Loucy (cell line): ENCODE measurements at regions not wholly inside any gene's neighbourhood (a gene's known extent, or its start where the extent isn't known, plus 50 kb on each side); places are given as distances from the start of the nearest gene placed in this dataset.
"Not testable (repeated sequence)": the region's sequence is repeated elsewhere in the genome, so short reads cannot be mapped to it uniquely, and the experiment has no call there.

Source experiments
- H2AFZ ChIP-seq: fragments of 200-600 bp; sonication (generic); 2 replicates; pipeline ENCODE4 v1.6.0; 2016; ENCODE audit warnings: antibody characterized with exemption, mild to moderate bottlenecking, low read length, moderate library complexity
- H3F3A ChIP-seq: fragments of 200-600 bp; 2 replicates; pipeline ENCODE4 v1.6.0; 2016; ENCODE audit warnings: antibody characterized with exemption, low read depth, mild to moderate bottlenecking
- H3K27me3 ChIP-seq: fragments of 200-600 bp; sonication (generic); 2 replicates; pipeline ENCODE4 v1.6.1; 2014; ENCODE audit warnings: low read length, mild to moderate bottlenecking; ENCODE audit not compliant: insufficient read depth, poor library complexity, severe bottlenecking
- H3K36me3 ChIP-seq: fragments of 200-600 bp; sonication (generic); 2 replicates; pipeline ENCODE4 v1.6.1; 2016; ENCODE audit warnings: low read length; ENCODE audit not compliant: insufficient read depth
- H3K4me1 ChIP-seq: fragments of 200-600 bp; sonication (generic); 2 replicates; pipeline ENCODE4 v1.5.1; 2014; ENCODE audit warnings: low read length, mild to moderate bottlenecking; ENCODE audit not compliant: insufficient read depth, poor library complexity, severe bottlenecking
- H3K4me2 ChIP-seq: fragments of 200-600 bp; sonication (generic); 2 replicates; pipeline ENCODE4 v1.6.0; 2014; ENCODE audit warnings: antibody characterized with exemption, low read length, low read depth, mild to moderate bottlenecking; ENCODE audit not compliant: poor library complexity, severe bottlenecking
- H3K4me3 ChIP-seq: fragments of 200-600 bp; sonication (generic); 2 replicates; pipeline ENCODE4 v1.5.1; 2014; ENCODE audit warnings: low read length, mild to moderate bottlenecking, mixed read lengths; ENCODE audit not compliant: poor library complexity, severe bottlenecking
- H3K79me2 ChIP-seq: fragments of 200-600 bp; sonication (generic); 2 replicates; pipeline ENCODE4 v1.6.1; 2014; ENCODE audit warnings: low read length; ENCODE audit not compliant: insufficient read depth
- H3K9ac ChIP-seq: fragments of 200-600 bp; sonication (generic); 2 replicates; pipeline ENCODE4 v1.6.0; 2014; ENCODE audit warnings: mild to moderate bottlenecking, low read depth, low read length, moderate library complexity; ENCODE audit not compliant: poor library complexity, severe bottlenecking
- H3K9me2 ChIP-seq: fragments of 200-600 bp; sonication (generic); replicated peaks from 2 replicates; pipeline ENCODE4 v1.6.1; 2016; ENCODE audit warnings: low read depth, low read length, mixed read lengths
- H3K9me3 ChIP-seq: fragments of 200-600 bp; sonication (generic); 2 replicates; pipeline ENCODE4 v1.6.1; 2014; ENCODE audit warnings: mild to moderate bottlenecking, antibody characterized with exemption, low read length, low read depth; ENCODE audit not compliant: insufficient read depth
- H4K20me1 ChIP-seq: fragments of 200-600 bp; sonication (generic); 2 replicates; pipeline ENCODE4 v1.6.0; 2014; ENCODE audit warnings: antibody characterized with exemption, low read length, mild to moderate bottlenecking; ENCODE audit not compliant: insufficient read depth, poor library complexity, severe bottlenecking
- EZH2phosphoT487 ChIP-seq: fragments of 200-600 bp; IDR thresholded peaks from 2 replicates; pipeline ENCODE4 v1.6.1; 2018; ENCODE audit warnings: antibody characterized with exemption, mild to moderate bottlenecking, moderate library complexity, borderline replicate concordance
- TF ChIP-seq, protein P1 (sequence below): fragments of 200-600 bp; sonication (generic); conservative IDR thresholded peaks from 2 replicates; pipeline ENCODE4 v1.5.1; 2014; ENCODE audit warnings: mild to moderate bottlenecking, antibody characterized with exemption, low read length

DNA sequence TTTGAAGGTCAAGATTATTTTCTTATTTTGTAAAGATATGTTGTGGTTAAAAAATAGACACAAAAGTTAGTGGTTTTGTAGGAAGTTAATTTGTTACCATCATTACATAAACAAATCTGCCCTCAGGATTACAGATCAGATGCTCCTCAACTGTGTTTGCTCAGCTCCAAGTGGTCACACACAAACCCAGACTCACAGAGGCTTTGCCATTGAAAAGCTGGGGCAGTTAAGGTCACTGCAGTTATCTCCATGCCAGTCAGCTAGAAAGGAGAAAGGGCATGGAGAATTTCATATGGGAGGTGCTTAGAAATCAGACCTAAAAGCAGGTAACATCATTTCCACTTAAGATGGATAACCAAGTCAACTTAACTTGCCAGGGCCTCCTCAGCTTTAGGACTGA lies 825.7 kb upstream of the GBE1 start:
- Histone ChIP-seq H3K36me3 (no peaks in the 10 kb centered on the region), H3K4me1 (peaks cover 1% of the 10 kb centered on the region), H3K9me3 (no peaks in the 10 kb centered on the region), H3K9me2 (no peaks in the 10 kb centered on the region), H3K9ac (no peak overlapping the region), H3K4me2 (no peak overlapping the region), H3K4me3 (no peak overlapping the region), H3F3A (no peaks in the 10 kb centered on the region), H3K79me2 (no peaks in the 10 kb centered on the region), H2AFZ (no peak overlapping the region), H3K27me3 (no peaks in the 10 kb centered on the region), H4K20me1 (no peaks in the 10 kb centered on the region)
- TF ChIP-seq, protein P1, sequence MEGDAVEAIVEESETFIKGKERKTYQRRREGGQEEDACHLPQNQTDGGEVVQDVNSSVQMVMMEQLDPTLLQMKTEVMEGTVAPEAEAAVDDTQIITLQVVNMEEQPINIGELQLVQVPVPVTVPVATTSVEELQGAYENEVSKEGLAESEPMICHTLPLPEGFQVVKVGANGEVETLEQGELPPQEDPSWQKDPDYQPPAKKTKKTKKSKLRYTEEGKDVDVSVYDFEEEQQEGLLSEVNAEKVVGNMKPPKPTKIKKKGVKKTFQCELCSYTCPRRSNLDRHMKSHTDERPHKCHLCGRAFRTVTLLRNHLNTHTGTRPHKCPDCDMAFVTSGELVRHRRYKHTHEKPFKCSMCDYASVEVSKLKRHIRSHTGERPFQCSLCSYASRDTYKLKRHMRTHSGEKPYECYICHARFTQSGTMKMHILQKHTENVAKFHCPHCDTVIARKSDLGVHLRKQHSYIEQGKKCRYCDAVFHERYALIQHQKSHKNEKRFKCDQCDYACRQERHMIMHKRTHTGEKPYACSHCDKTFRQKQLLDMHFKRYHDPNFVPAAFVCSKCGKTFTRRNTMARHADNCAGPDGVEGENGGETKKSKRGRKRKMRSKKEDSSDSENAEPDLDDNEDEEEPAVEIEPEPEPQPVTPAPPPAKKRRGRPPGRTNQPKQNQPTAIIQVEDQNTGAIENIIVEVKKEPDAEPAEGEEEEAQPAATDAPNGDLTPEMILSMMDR, result no peak
- no peak for TF ChIP-seq EZH2phosphoT487

DNA sequence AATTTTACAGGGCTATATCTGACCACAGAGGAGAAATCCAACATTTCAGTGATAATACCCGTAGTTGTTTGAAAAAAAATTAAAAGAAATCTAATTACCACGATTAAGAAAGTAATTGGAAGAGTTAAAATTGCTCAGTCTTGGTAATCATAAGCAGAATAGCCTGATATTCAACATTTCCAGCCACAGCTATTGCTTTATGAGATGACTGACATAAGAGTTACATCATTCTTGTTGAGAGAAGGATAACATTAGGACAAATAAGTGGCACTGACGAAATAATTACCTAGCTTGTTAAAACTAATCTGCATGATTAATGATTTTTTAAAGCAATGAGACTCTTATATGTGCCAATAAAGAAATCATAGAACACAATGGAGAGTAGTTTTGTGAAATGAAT lies 825.0 kb upstream of the GBE1 start:
- H3K4me2 ChIP-seq, result no peak overlapping the region
- no peaks in the 10 kb centered on the region for H3K79me2 ChIP-seq
- H3K9me2 ChIP-seq, result no peaks in the 10 kb centered on the region
- no peaks in the 10 kb centered on the region for H4K20me1 ChIP-seq
- H2AFZ ChIP-seq, result no peak overlapping the region
- no peaks in the 10 kb centered on the region for H3K9me3 ChIP-seq
- no peaks in the 10 kb centered on the region for H3F3A ChIP-seq
- H3K4me3 ChIP-seq, result no peak overlapping the region
- TF ChIP-seq, protein P1, result no peak
- TF ChIP-seq EZH2phosphoT487, result no peak
- no peaks in the 10 kb centered on the region for H3K4me1 ChIP-seq
- no peaks in the 10 kb centered on the region for H3K36me3 ChIP-seq
- no peak overlapping the region for H3K9ac ChIP-seq
- H3K27me3 ChIP-seq, result no peaks in the 10 kb centered on the region

DNA sequence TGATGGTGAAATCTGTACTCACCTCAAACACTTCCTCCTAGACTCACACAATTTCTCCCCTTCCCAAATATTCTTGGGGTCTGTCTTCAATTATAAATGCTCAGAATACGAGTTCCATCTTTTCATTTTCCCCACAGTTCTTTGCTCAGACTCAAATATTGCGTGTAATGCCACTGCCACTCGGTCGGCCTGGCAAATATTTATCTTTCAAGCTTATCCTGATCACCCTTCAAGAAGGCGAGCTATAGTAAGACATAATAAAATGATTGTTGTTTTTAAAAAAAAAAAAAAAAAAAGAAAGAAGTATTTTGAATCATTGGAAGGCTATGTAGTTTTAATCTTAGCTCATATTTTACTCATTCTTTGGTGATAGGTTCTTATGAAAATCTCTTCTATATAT lies 824.6 kb upstream of the GBE1 start:
- H3K27me3 ChIP-seq, H3K4me2 ChIP-seq, H4K20me1 ChIP-seq, H3K9ac ChIP-seq, H2AFZ ChIP-seq, H3K9me3 ChIP-seq, H3K4me3 ChIP-seq, H3K79me2 ChIP-seq, H3K9me2 ChIP-seq, H3K4me1 ChIP-seq, H3K36me3 ChIP-seq, H3F3A ChIP-seq: not testable (repeated sequence)

DNA sequence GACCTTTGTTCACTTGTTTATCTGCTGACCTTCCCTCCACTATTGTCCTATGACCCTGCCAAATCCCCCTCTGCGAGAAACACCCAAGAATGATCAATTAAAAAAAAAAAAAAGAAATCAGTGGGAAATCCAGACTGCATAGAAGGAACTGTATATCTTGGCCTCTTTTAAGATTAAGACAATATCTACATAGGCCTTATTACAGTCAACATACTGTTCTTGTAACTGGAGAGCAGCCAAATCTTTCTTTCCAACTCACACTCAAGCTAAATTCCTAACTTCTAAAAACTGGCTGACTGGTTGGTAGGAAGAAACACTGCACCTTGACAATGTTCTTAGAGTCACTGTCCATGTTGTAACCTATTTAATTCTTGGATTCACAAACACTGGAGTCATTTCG lies 824.1 kb upstream of the GBE1 start:
- not testable (repeated sequence) for H4K20me1 ChIP-seq, H3F3A ChIP-seq, H3K9ac ChIP-seq, H3K9me3 ChIP-seq, H3K27me3 ChIP-seq, H2AFZ ChIP-seq, H3K9me2 ChIP-seq, H3K36me3 ChIP-seq, H3K4me1 ChIP-seq, H3K4me3 ChIP-seq, H3K4me2 ChIP-seq, H3K79me2 ChIP-seq

DNA sequence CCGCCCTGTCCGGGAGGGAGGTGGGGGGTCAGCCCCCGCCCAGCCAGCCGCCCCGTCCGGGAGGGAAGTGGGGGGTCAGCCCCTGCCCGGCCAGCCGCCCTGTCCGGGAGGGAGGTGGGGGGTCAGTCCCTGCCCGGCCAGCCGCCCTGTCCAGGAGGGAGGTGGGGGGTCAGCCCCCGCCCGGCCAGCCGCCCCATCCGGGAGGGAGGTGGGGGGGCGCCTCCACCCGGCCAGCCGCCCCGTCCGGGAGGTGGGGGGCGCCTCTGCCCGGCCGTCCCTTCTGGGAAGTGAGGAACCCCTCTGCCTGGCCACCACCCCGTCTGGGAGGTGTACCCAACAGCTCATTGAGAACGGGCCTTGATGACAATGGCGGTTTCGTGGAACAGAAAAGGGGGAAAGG lies 823.4 kb upstream of the GBE1 start:
- H3K36me3 ChIP-seq, H3K79me2 ChIP-seq, H3K9me3 ChIP-seq, H3K4me2 ChIP-seq, H3K4me3 ChIP-seq, H3K9me2 ChIP-seq, H3F3A ChIP-seq, H3K4me1 ChIP-seq, H2AFZ ChIP-seq, H3K9ac ChIP-seq, H3K27me3 ChIP-seq, H4K20me1 ChIP-seq: not testable (repeated sequence)

DNA sequence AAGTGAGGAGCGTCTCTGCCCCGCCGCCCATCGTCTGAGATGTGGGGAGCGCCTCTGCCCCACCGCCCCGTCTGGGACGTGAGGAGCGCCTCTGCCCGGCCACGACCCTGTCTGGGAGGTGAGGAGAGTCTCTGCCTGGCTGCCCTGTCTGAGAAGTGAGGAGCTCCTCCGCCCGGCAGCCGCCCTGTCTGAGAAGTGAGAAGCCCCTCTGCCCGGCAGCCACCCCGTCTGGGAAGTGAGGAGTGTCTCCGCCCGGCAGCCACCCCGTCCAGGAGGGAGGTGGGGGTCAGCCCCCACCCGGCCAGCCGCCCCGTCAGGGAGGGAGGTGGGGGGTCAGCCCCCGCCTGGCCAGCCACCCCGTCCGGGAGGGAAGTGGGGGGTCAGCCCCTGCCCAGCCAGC lies 823.0 kb upstream of the GBE1 start:
- H2AFZ ChIP-seq, H3K4me3 ChIP-seq, H3F3A ChIP-seq, H3K9me2 ChIP-seq, H3K36me3 ChIP-seq, H3K79me2 ChIP-seq, H3K4me2 ChIP-seq, H3K9me3 ChIP-seq, H3K4me1 ChIP-seq, H4K20me1 ChIP-seq, H3K27me3 ChIP-seq, H3K9ac ChIP-seq: not testable (repeated sequence)
